CD14-positive monocyte (primary cell): ENCODE measurements at regions not wholly inside any gene's neighbourhood (a gene's known extent, or its start where the extent isn't known, plus 50 kb on each side); places are given as distances from the start of the nearest gene placed in this dataset.
"Not testable (repeated sequence)": the region's sequence is repeated elsewhere in the genome, so short reads cannot be mapped to it uniquely, and the experiment has no call there.

Source experiments
- DNase-seq, 3 donors: peaks; one replicate each; pipeline ENCODE4 v3.0.0-alpha.2; 2011 to 2022
- H2AFZ ChIP-seq: 2 replicates; pipeline ENCODE4 v1.6.0; 2012; ENCODE audit warnings: mild to moderate bottlenecking, low read depth, low read length, inconsistent platforms; ENCODE audit not compliant: insufficient read depth, poor library complexity, severe bottlenecking
- H3K27ac ChIP-seq, 2 donors: 1 replicate in 1 of 2; 2 replicates in 1 of 2; pipeline ENCODE4 v1.5.1; 2012 to 2013; ENCODE audit warnings: low read length in 2 of 2, control low read depth in 1 of 2, inconsistent platforms in 1 of 2, low read depth in 1 of 2, mild to moderate bottlenecking in 1 of 2
- H3K27me3 ChIP-seq, 2 donors: one replicate each; pipeline versions ENCODE4 v1.6.0 to v1.6.1; 2011 to 2013; ENCODE audit warnings: low read length in 2 of 2; ENCODE audit not compliant: control insufficient read depth in 2 of 2, insufficient read depth in 2 of 2
- H3K36me3 ChIP-seq, 2 donors: replicated peaks in 1 of 2; 1 replicate in 1 of 2; 2 replicates in 1 of 2; pipeline versions ENCODE4 v1.5.1 to v1.6.1; 2012 to 2013; ENCODE audit warnings: low read length in 2 of 2, control low read depth in 1 of 2, inconsistent platforms in 1 of 2, mild to moderate bottlenecking in 1 of 2; ENCODE audit not compliant: insufficient read depth in 2 of 2, control insufficient read depth in 1 of 2
- H3K4me1 ChIP-seq, 2 donors: 1 replicate in 1 of 2; 2 replicates in 1 of 2; pipeline versions ENCODE4 v1.5.1 to v1.6.1; 2012 to 2013; ENCODE audit warnings: low read length in 2 of 2, control low read depth in 1 of 2, inconsistent platforms in 1 of 2, mild to moderate bottlenecking in 1 of 2, moderate library complexity in 1 of 2; ENCODE audit not compliant: insufficient read depth in 2 of 2, control insufficient read depth in 1 of 2
- H3K4me2 ChIP-seq: replicated peaks from 2 replicates; pipeline ENCODE3; 2012; ENCODE audit warnings: low read length, moderate library complexity, mild to moderate bottlenecking; ENCODE audit not compliant: poor library complexity, severe bottlenecking; ENCODE audit errors: extremely low read depth
- H3K4me3 ChIP-seq, 3 experiments: fragments of 200-600 bp in 1 of 3; sonication (generic) in 1 of 3; replicated peaks in 1 of 3; 1 replicate in 2 of 3; 2 replicates in 1 of 3; pipeline ENCODE4 v1.5.1; 2011 to 2013; ENCODE audit warnings: low read length in 3 of 3, mild to moderate bottlenecking in 3 of 3, control low read depth in 2 of 3, low read depth in 2 of 3, inconsistent platforms in 1 of 3, moderate library complexity in 1 of 3
- H3K79me2 ChIP-seq: 2 replicates; pipeline ENCODE4 v1.6.0; 2012; ENCODE audit warnings: mild to moderate bottlenecking, control low read depth, inconsistent platforms, low read length, moderate library complexity; ENCODE audit not compliant: insufficient read depth
- H3K9ac ChIP-seq: 2 replicates; pipeline ENCODE4 v1.6.0; 2017; ENCODE audit warnings: low read length, mild to moderate bottlenecking; ENCODE audit not compliant: insufficient read depth, poor library complexity, severe bottlenecking
- H3K9me3 ChIP-seq, 2 donors: replicated peaks in 1 of 2; 1 replicate in 1 of 2; 2 replicates in 1 of 2; pipeline versions ENCODE4 v1.5.1 to v1.6.1; 2012 to 2013; ENCODE audit warnings: low read length in 2 of 2, control low read depth in 1 of 2; ENCODE audit not compliant: control insufficient read depth in 1 of 2, insufficient read depth in 1 of 2
- H4K20me1 ChIP-seq: 2 replicates; pipeline ENCODE4 v1.6.0; 2012; ENCODE audit warnings: mild to moderate bottlenecking, low read length, control low read depth, moderate library complexity; ENCODE audit not compliant: insufficient read depth
- H3K27ac Mint-ChIP-seq, 7 donors: one replicate each; pipeline ENCODE4 v1.8.0; 2020; ENCODE audit warnings: mild to moderate bottlenecking in 7 of 7, mixed read lengths in 7 of 7, moderate library complexity in 6 of 7, inconsistent platforms in 2 of 7
- H3K27me3 Mint-ChIP-seq, 3 donors: one replicate each; pipeline ENCODE4 v1.8.0; 2021 to 2022; ENCODE audit warnings: low read depth in 3 of 3, mild to moderate bottlenecking in 3 of 3, mixed read lengths in 3 of 3, moderate library complexity in 3 of 3, inconsistent platforms in 1 of 3
- H3K36me3 Mint-ChIP-seq, 2 donors: one replicate each; pipeline ENCODE4 v1.8.0; 2020; ENCODE audit warnings: mixed read lengths in 2 of 2, inconsistent platforms in 1 of 2, mild to moderate bottlenecking in 1 of 2
- H3K4me1 Mint-ChIP-seq: one replicate; pipeline ENCODE4 v1.8.0; 2020; ENCODE audit warnings: mild to moderate bottlenecking, mixed read lengths
- H3K4me3 Mint-ChIP-seq, 2 donors: one replicate each; pipeline ENCODE4 v1.8.0; 2020; ENCODE audit warnings: mild to moderate bottlenecking in 2 of 2, mixed read lengths in 2 of 2, moderate library complexity in 1 of 2
- H3K9me3 Mint-ChIP-seq, 7 donors: one replicate each; pipeline ENCODE4 v1.8.0; 2020 to 2022; ENCODE audit warnings: mixed read lengths in 7 of 7, mild to moderate bottlenecking in 6 of 7, moderate library complexity in 6 of 7, inconsistent platforms in 2 of 7
- CTCF ChIP-seq: fragments of 200-600 bp; IDR thresholded peaks from one replicate; pipeline ENCODE4 v1.8.0; 2022; ENCODE audit warnings: antibody characterized with exemption, mild to moderate bottlenecking
- WGBS: methylation state at CpG from one replicate; pipeline ENCODE4 v1.1.5; 2013; ENCODE audit warnings: missing lambda C conversion rate; ENCODE audit not compliant: insufficient coverage; 5-methylcytosine and 5-hydroxymethylcytosine counted together
- intact Hi-C, 2 donors: fragments of 100-400 bp; cut with micrococcal nuclease; formaldehyde crosslinking; loops; one replicate each; pipeline versions ENCODE4 v1.15.0 to v1.15.1; 2023

GRCh38 chr7:84900215-84900614 lies 286.6 kb downstream of the SEMA3D start:
- intact Hi-C loops: no loop called here
- H3K27ac ChIP-seq: no peak overlapping the region
- H3K9ac ChIP-seq: no peak overlapping the region
- no peak overlapping the region for H2AFZ ChIP-seq
- H3K36me3 ChIP-seq: no peaks in the 10 kb centered on the region
- H3K79me2 ChIP-seq: no peaks in the 10 kb centered on the region
- H3K9me3 Mint-ChIP-seq: peaks cover 0 to 5% (median 0%) of the 10 kb centered on the region in 7 donors
- no peaks in the 10 kb centered on the region for H3K27me3 ChIP-seq
- H3K9me3 ChIP-seq: peaks cover 0 to 6% of the 10 kb centered on the region in 2 donors
- H3K4me1 ChIP-seq: no peaks in the 10 kb centered on the region
- H3K4me3 Mint-ChIP-seq: no peak overlapping the region
- no peaks in the 10 kb centered on the region for H4K20me1 ChIP-seq
- no peaks in the 10 kb centered on the region for H3K27me3 Mint-ChIP-seq
- H3K4me2 ChIP-seq: no peak overlapping the region
- no peaks in the 10 kb centered on the region for H3K4me1 Mint-ChIP-seq
- no CpG with 5 or more reads among the region's 3 CpGs for WGBS
- H3K4me3 ChIP-seq: no peak overlapping the region
- TF ChIP-seq CTCF: no peak
- H3K36me3 Mint-ChIP-seq: no peaks in the 10 kb centered on the region
- no peak overlapping the region for H3K27ac Mint-ChIP-seq
- no peak for DNase-seq

GRCh38 chr7:84895563-84895962 lies 291.3 kb downstream of the SEMA3D start:
- no peak overlapping the region for H3K4me2 ChIP-seq
- H3K36me3 ChIP-seq: no peaks in the 10 kb centered on the region
- no peak for TF ChIP-seq CTCF
- no peak overlapping the region for H3K27ac ChIP-seq
- no peaks in the 10 kb centered on the region for H4K20me1 ChIP-seq
- no peaks in the 10 kb centered on the region for H3K27me3 ChIP-seq
- H3K27me3 Mint-ChIP-seq: no peaks in the 10 kb centered on the region
- no peak overlapping the region for H3K9ac ChIP-seq
- H3K27ac Mint-ChIP-seq: no peak overlapping the region
- H3K9me3 Mint-ChIP-seq: peaks cover 0 to 5% (median 0%) of the 10 kb centered on the region in 7 donors
- H2AFZ ChIP-seq: no peak overlapping the region
- no peaks in the 10 kb centered on the region for H3K4me1 Mint-ChIP-seq
- no peaks in the 10 kb centered on the region for H3K36me3 Mint-ChIP-seq
- H3K4me1 ChIP-seq: no peaks in the 10 kb centered on the region
- peaks cover 3 to 6% of the 10 kb centered on the region in 2 donors for H3K9me3 ChIP-seq
- no peaks in the 10 kb centered on the region for H3K79me2 ChIP-seq
- H3K4me3 Mint-ChIP-seq: no peak overlapping the region
- WGBS: no CpG with 5 or more reads among the region's 3 CpGs
- intact Hi-C loops: no loop called here
- DNase-seq: no peak
- no peak overlapping the region for H3K4me3 ChIP-seq

- intact Hi-C loops, H3K27me3 ChIP-seq, H3K4me2 ChIP-seq, H3K9ac ChIP-seq, H2AFZ ChIP-seq, H3K4me3 ChIP-seq, H4K20me1 ChIP-seq, H3K79me2 ChIP-seq, H3K27ac ChIP-seq, H3K4me1 Mint-ChIP-seq, H3K36me3 Mint-ChIP-seq, H3K36me3 ChIP-seq, H3K27ac Mint-ChIP-seq, H3K4me3 Mint-ChIP-seq, H3K27me3 Mint-ChIP-seq, DNase-seq, H3K4me1 ChIP-seq: not testable (repeated sequence)
- H3K9me3 ChIP-seq: peaks cover 4 to 20% of the 10 kb centered on the region in 2 donors
- H3K9me3 Mint-ChIP-seq: peaks cover 1 to 23% (median 10%) of the 10 kb centered on the region in 7 donors
- no CpG with 5 or more reads among the region's 1 CpG for WGBS
Measured at GRCh38 chr7:84883570-84883969, 303.3 kb downstream of the SEMA3D start.
